H54 (cell line): ENCODE measurements at regions not wholly inside any gene's neighbourhood (a gene's known extent, or its start where the extent isn't known, plus 50 kb on each side); places are given as distances from the start of the nearest gene placed in this dataset.
"Not testable (repeated sequence)": the region's sequence is repeated elsewhere in the genome, so short reads cannot be mapped to it uniquely, and the experiment has no call there.

Source experiments
- DNase-seq: peaks from one replicate; pipeline ENCODE4 v3.0.0; 2011; ENCODE audit warnings: low spot score, mixed read lengths; ENCODE audit not compliant: insufficient read length
- FAIRE-seq: peaks from 3 replicates; lab custom pipeline; 2011; peaks lifted over from hg19 to GRCh38; lab: Jason Lieb, UNC
- POLR2A ChIP-seq: IDR thresholded peaks from 2 replicates; pipeline ENCODE4 v1.6.1; 2011; ENCODE audit warnings: low read depth, mild to moderate bottlenecking, low read length

GRCh38 chr11:130526846-130527245, 78.4 kb downstream of the ADAMTS15 start:
- no peak for TF ChIP-seq POLR2A
- DNase-seq (no peak), FAIRE-seq (no peak)

GRCh38 chr11:130527636-130528297, 79.3 kb downstream of the ADAMTS15 start:
- no peak for TF ChIP-seq POLR2A
- no peak for FAIRE-seq
- DNase-seq, result no peak

GRCh38 chr11:130528298-130529261, 80.1 kb downstream of the ADAMTS15 start:
- DNase-seq (no peak), FAIRE-seq (no peak)
- TF ChIP-seq POLR2A, result no peak

- no peak for TF ChIP-seq POLR2A
- FAIRE-seq (no peak), DNase-seq (no peak)
Observed at GRCh38 chr11:130529366-130529765, 80.9 kb downstream of the ADAMTS15 start.

DNA sequence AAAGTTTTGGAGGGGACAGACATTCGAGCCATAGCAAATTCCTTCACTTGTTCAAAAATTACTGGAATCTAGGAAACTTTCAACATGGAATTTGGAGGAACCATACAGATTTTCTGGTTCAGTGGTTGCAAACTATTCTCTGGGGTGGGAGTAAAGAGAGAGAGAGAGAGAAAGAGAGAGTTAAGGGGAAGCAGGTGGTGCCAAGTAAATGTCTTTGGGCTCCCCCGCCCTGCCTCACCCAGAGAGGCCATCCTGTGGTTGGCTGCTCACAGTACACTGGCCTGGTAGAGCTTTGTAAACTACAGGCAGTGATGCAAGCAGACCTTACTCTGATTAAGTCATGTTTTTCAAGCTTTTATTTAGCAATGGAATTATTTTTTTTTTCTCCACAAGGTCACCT, 82.6 kb downstream of the ADAMTS15 start:
- FAIRE-seq (no peak), DNase-seq (no peak)
- no peak for TF ChIP-seq POLR2A

DNA sequence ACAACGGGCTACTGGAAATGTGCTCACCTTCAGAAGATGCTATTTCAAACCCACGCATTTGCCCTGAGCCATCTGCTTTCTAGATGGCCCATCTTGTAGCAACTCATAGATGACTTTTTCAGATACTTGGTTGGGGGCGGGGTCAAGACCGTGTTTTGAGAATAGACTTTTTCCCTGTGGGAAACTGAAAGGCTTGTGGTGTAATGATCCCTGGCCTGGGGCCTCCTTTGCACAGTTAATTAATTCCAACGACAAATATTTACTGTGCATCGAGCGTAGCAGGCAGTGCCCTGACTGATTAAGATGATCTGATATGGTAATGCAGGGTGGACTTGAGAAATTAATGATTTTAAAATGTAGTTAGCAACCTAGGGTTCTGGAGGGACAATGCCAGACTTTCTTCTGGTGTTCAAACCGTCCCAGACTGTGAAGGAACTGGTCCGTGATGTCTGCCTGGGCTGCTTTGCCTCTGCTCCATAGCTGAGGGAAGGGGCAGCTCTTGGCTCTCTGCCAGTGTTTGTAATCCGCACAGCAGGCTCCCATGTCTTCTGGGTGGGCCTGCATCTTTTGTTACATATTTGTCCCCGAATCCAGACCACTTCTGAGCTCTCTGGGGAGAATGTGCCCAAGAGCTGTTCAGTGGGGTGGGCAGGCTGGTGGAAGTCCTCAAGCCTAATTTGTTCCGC, 84.8 kb downstream of the ADAMTS15 start:
- no peak for FAIRE-seq
- TF ChIP-seq POLR2A, result no peak
- no peak for DNase-seq

DNA sequence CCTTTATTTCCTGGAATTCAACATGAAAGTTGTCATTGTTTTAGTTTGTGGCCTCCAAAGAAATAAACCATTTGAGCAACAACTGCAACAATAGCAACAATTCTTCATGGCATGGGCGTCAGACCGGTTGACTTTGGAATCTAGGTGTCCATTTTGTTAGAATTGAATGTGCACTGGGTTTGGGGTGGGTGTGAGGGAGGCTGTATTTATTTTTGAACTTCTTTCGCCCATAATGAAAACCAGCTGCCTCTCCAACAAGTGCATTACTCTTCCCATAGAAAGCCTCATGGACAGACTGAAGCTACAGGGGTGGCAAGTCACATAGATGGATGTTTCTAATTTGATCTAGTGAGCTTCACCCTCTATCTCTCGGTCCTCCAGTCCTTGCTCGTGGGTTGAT, 85.4 kb downstream of the ADAMTS15 start:
- TF ChIP-seq POLR2A, result no peak
- DNase-seq (no peak), FAIRE-seq (no peak)

DNA sequence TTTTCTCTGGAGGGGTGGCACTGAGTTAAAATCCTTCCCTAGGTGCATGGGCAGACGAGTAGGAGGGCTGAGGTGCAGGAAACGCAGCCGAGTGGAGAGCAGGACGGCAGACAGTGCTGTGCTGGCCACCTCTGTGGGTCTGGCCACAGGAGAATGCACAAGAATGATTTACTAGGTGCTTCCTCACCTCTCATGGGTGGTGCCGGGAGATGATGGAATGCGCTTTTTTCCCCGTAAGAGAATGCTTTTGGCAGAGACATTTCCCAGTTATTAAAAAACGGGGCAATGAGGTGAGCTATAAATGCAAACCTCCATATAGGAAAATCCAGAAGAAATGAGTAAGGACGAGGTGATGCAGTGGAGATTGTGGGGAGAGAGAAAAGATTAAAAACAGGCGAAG, 86.1 kb downstream of the ADAMTS15 start:
- no peak for DNase-seq
- no peak for FAIRE-seq
- TF ChIP-seq POLR2A, result no peak

DNA sequence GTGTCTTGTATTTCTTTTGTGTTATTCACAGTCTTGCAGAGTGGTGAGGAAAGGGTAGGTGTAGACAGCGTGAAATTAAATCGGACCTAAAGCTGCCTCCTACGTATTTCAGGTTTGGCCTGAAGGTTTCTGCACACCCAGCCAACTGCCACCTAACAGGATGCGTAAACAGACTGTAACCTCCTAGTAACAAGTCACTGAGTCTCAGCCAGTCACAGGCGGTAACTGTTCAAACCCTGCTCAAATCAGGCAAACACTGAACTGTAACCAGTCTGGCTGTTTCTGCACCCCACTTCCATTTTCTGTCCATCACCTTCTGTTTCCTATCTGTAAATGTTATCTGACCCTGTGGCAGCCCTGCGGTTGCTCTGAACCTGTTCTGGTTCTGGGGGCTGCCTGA, 87.1 kb downstream of the ADAMTS15 start:
- no peak for DNase-seq
- no peak for FAIRE-seq
- TF ChIP-seq POLR2A, result no peak

DNA sequence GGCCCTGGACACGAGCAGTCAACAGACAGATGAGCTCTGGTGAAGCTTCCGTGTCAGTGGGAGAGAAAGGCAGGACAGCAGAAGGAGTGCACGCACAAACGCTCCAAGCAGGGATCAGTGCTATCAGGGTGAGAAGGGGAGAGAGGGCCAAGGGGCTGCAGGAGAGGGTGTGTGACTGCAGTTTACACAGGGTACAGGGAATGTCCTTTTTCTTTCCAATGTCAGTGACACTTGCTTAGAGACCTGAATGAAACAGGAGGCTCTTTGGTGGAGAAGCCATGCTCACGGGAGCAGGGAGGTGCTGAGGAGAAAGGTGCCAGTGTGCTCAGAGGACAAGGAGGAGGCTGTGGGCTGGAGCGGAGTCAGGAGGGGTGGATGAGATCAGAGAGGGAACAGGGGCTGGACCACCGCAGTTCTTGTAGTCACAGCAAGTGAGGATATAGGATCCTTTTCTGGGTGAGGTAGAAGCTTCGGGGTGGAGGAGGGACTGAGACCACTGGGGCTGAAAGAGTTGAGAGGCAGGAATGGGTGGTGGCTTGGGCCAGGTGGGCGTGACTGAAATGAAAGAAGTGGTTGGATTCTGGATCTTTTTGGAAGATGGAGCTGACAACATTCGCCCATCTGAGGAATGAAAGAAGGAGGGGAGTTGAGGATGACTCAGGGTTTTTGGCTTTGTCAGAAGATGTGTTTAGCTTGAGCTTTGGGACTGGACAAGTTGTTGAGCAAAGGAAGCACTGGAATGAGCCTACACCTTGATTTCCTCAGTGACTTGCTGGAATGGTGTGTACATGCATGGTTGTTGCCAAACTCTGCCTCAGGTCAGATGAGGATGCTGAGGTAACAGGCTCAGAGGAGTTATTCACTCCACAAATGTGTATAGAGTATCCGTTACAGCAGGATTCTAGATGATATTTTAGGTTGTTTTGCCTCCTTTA, 87.9 kb downstream of the ADAMTS15 start:
- FAIRE-seq (no peak), DNase-seq (no peak)
- no peak for TF ChIP-seq POLR2A

DNA sequence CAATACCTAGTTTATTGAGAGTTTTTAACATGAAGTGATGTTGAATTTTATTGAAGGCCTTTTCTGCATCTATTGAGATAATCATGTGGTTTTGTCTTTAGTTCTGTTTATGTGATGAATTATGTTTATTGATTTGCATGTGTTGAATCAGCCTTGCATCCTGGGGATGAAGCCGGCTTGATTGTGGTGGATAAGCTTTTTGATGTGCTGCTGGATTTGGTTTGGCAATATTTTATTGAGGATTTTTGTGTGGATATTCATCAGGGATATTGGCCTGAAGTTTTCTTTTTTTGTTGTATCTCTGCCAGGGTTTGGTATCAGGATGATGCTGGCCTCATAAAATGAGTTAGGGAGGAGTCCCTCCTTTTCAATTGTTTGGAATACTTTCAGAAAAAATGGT, 91.2 kb downstream of the ADAMTS15 start:
- FAIRE-seq, DNase-seq: not testable (repeated sequence)

DNA sequence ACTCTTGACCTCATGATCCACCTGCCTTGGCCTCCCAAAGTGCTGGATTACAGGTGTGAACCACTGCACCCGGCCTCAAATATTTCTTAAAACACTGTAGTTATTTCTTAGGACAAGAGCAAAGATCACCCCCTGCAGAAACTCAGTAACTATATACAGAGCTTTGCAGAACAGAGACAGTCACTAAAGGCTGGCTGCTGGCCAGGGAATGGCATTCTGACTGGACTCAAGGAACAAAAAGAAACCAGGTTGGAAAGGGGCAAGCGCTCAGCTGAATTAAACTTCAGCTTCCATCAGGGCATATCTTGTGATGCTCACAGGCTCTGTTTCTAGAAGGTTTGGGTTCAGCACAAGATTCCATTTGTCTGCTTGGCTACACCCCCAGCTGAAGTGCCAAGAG, 95.8 kb downstream of the ADAMTS15 start:
- FAIRE-seq, result no peak
- no peak for TF ChIP-seq POLR2A

GRCh38 chr11:130545449-130546072, 97.1 kb downstream of the ADAMTS15 start:
- no peak for TF ChIP-seq POLR2A
- DNase-seq (no peak), FAIRE-seq (no peak)

More for the DNA sequence above, 95.8 kb downstream of the ADAMTS15 start:
- no peak for DNase-seq
